ENCODE measurements at regions not wholly inside any gene's neighbourhood (a gene's known extent, or its start where the extent isn't known, plus 50 kb on each side); places are given as distances from the start of the nearest gene placed in this dataset.

DNA sequence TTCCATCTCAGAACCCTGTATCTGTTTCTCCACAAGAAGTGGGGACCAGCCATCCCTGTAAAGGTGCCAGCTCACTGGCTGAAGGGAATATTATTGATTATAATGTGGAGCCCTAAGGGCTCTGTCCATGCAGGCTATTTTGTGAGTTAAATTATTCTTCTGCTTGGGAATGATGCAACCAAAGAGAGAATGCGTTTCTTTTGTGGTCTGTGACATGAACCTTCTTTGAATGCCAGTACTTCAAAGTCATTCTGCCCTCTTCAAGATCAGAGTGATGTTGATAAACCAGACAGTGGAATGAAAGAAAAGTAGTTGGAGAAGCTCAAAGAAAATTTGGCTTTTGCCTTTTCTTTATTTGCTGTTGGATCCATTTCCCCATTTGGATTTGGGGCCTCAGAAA lies 995.2 kb downstream of the KCNMA1 start:
- Histone ChIP-seq H3K9me2 (replicated peaks; ENCODE audit: insufficient read depth) (no peaks in the 10 kb centered on the region), H3K79me2 (no peaks in the 10 kb centered on the region), H3K27ac (peak overlapping the region; percentile 72), H2AFZ (no peak overlapping the region), H3K9me3 (ENCODE audit: low read depth) (no peaks in the 10 kb centered on the region), H3K27me3 (no peaks in the 10 kb centered on the region), H4K20me1 (ENCODE audit: insufficient read depth, poor library complexity, severe bottlenecking) (no peaks in the 10 kb centered on the region), H3K4me3 (no peak overlapping the region), H3K4me1 (ENCODE audit: insufficient read depth) (peaks cover 20% of the 10 kb centered on the region), H3K36me3 (replicated peaks; ENCODE audit: insufficient read depth, low read depth) (no peaks in the 10 kb centered on the region), H3K4me2 (no peak overlapping the region)
- DNase-seq (ENCODE audit: low spot score): no peak
- WGBS (ENCODE audit: low lambda C conversion rate, missing lambda C conversion rate): 83% methylated on average over 1 of the region's 1 CpG
- TF ChIP-seq EZH2 (IDR thresholded peaks at IDR 0.05; ENCODE audit: borderline replicate concordance): no peak
- TF ChIP-seq CTCF (IDR thresholded peaks at IDR 0.05; ENCODE audit: poor library complexity): no peak
- no peak for TF ChIP-seq EZH2phosphoT487 (IDR thresholded peaks at IDR 0.05; ENCODE audit: low read depth, severe bottlenecking, unreplicated experiment)

- H3K27ac ChIP-seq: peak overlapping the region; percentile 64
- no peaks in the 10 kb centered on the region for H3K36me3 ChIP-seq (replicated peaks; ENCODE audit: insufficient read depth, low read depth)
- no peak overlapping the region for H3K4me2 ChIP-seq
- no peak for DNase-seq (ENCODE audit: low spot score)
- TF ChIP-seq EZH2phosphoT487 (IDR thresholded peaks at IDR 0.05; ENCODE audit: low read depth, severe bottlenecking, unreplicated experiment): no peak
- TF ChIP-seq EZH2 (IDR thresholded peaks at IDR 0.05; ENCODE audit: borderline replicate concordance): no peak
- TF ChIP-seq CTCF (IDR thresholded peaks at IDR 0.05; ENCODE audit: poor library complexity): no peak
- no peak overlapping the region for H2AFZ ChIP-seq
- H3K79me2 ChIP-seq: no peaks in the 10 kb centered on the region
- peaks cover 20% of the 10 kb centered on the region for H3K4me1 ChIP-seq (ENCODE audit: insufficient read depth)
- H4K20me1 ChIP-seq (ENCODE audit: insufficient read depth, poor library complexity, severe bottlenecking): no peaks in the 10 kb centered on the region
- H3K9me2 ChIP-seq (replicated peaks; ENCODE audit: insufficient read depth): no peaks in the 10 kb centered on the region
- H3K4me3 ChIP-seq: no peak overlapping the region
- no peaks in the 10 kb centered on the region for H3K9me3 ChIP-seq (ENCODE audit: low read depth)
- H3K27me3 ChIP-seq: no peaks in the 10 kb centered on the region
These were observed 996.4 kb downstream of the KCNMA1 start for GRCh38 chr10:76641215-76641614.

DNA sequence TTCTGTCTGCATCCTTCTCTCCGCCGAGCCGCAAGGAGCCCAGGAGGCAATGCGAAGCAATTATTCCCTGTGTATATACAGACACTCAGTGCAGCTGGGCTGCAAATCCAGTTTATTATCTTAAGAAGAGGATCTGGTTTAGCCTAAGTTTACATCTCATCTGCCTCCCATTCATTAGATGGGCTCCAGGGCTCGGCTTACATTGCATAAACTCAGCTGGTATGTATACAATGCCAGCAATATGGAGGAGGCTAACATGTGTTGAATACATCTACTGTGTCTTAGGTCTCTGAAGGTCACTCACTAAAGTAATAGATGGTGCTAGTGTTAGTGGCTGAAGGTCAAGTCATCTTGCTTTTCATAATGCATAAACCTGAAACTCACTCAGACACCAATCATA lies 996.8 kb downstream of the KCNMA1 start:
- H3K79me2 ChIP-seq: no peaks in the 10 kb centered on the region
- H4K20me1 ChIP-seq (ENCODE audit: insufficient read depth, poor library complexity, severe bottlenecking): no peaks in the 10 kb centered on the region
- peak overlapping the region; percentile 79 for H3K27ac ChIP-seq
- H3K9me3 ChIP-seq (ENCODE audit: low read depth): no peaks in the 10 kb centered on the region
- no peaks in the 10 kb centered on the region for H3K36me3 ChIP-seq (replicated peaks; ENCODE audit: insufficient read depth, low read depth)
- H3K27me3 ChIP-seq: no peaks in the 10 kb centered on the region
- H3K4me2 ChIP-seq: no peak overlapping the region
- no peak overlapping the region for H2AFZ ChIP-seq
- TF ChIP-seq EZH2phosphoT487 (IDR thresholded peaks at IDR 0.05; ENCODE audit: low read depth, severe bottlenecking, unreplicated experiment): no peak
- TF ChIP-seq EZH2 (IDR thresholded peaks at IDR 0.05; ENCODE audit: borderline replicate concordance): no peak
- TF ChIP-seq CTCF (IDR thresholded peaks at IDR 0.05; ENCODE audit: poor library complexity): no peak
- H3K9me2 ChIP-seq (replicated peaks; ENCODE audit: insufficient read depth): no peaks in the 10 kb centered on the region
- H3K4me1 ChIP-seq (ENCODE audit: insufficient read depth): peaks cover 20% of the 10 kb centered on the region
- DNase-seq (ENCODE audit: low spot score): peak; percentile 44
- 57% methylated on average over 5 of the region's 5 CpGs for WGBS (ENCODE audit: low lambda C conversion rate, missing lambda C conversion rate)
- no peak overlapping the region for H3K4me3 ChIP-seq

GRCh38 chr10:76632767-76633051 lies 1004.9 kb downstream of the KCNMA1 start:
- Histone ChIP-seq H3K4me1 (ENCODE audit: insufficient read depth) (peaks cover 11% of the 10 kb centered on the region), H3K4me3 (no peak overlapping the region), H4K20me1 (ENCODE audit: insufficient read depth, poor library complexity, severe bottlenecking) (no peaks in the 10 kb centered on the region), H3K27ac (no peak overlapping the region), H3K79me2 (no peaks in the 10 kb centered on the region), H2AFZ (no peak overlapping the region), H3K36me3 (replicated peaks; ENCODE audit: insufficient read depth, low read depth) (no peaks in the 10 kb centered on the region), H3K9me3 (ENCODE audit: low read depth) (no peaks in the 10 kb centered on the region), H3K4me2 (peak overlapping the region; percentile 55), H3K9me2 (replicated peaks; ENCODE audit: insufficient read depth) (no peaks in the 10 kb centered on the region), H3K27me3 (no peaks in the 10 kb centered on the region)
- no peak for DNase-seq (ENCODE audit: low spot score)
- TF ChIP-seq EZH2 (IDR thresholded peaks at IDR 0.05; ENCODE audit: borderline replicate concordance) (no peak), CTCF (IDR thresholded peaks at IDR 0.05; ENCODE audit: poor library complexity) (peak; percentile 27)
- WGBS (ENCODE audit: low lambda C conversion rate, missing lambda C conversion rate): 95% methylated on average over 1 of the region's 1 CpG
